ENCODE measurements at regions not wholly inside any gene's neighbourhood (a gene's known extent, or its start where the extent isn't known, plus 50 kb on each side); places are given as distances from the start of the nearest gene placed in this dataset.

GRCh38 chr5:28726815-28727214 is 1688.4 kb upstream of the CDH9 start:
- H3K4me2 ChIP-seq (ENCODE audit: insufficient read depth, low read length): no peak overlapping the region
- no peaks in the 10 kb centered on the region for H3K4me1 ChIP-seq (ENCODE audit: insufficient read depth, low read length)
- DNase-seq (ENCODE audit: insufficient read length, low spot score, missing footprints): no peak
- no peaks in the 10 kb centered on the region for H4K20me1 ChIP-seq (ENCODE audit: insufficient read depth, low read length)
- H3K9me3 ChIP-seq (ENCODE audit: low read depth, low read length): no peaks in the 10 kb centered on the region
- H3K27me3 ChIP-seq (ENCODE audit: insufficient read depth, low read length): no peaks in the 10 kb centered on the region
- H3K36me3 ChIP-seq (ENCODE audit: insufficient read depth, low read length): no peaks in the 10 kb centered on the region
- TF ChIP-seq, protein P1, sequence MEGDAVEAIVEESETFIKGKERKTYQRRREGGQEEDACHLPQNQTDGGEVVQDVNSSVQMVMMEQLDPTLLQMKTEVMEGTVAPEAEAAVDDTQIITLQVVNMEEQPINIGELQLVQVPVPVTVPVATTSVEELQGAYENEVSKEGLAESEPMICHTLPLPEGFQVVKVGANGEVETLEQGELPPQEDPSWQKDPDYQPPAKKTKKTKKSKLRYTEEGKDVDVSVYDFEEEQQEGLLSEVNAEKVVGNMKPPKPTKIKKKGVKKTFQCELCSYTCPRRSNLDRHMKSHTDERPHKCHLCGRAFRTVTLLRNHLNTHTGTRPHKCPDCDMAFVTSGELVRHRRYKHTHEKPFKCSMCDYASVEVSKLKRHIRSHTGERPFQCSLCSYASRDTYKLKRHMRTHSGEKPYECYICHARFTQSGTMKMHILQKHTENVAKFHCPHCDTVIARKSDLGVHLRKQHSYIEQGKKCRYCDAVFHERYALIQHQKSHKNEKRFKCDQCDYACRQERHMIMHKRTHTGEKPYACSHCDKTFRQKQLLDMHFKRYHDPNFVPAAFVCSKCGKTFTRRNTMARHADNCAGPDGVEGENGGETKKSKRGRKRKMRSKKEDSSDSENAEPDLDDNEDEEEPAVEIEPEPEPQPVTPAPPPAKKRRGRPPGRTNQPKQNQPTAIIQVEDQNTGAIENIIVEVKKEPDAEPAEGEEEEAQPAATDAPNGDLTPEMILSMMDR (IDR thresholded peaks at IDR 0.05; ENCODE audit: extremely low read depth, low read depth, low read length): no peak
- H3K27ac ChIP-seq (ENCODE audit: low read depth, low read length): no peak overlapping the region
- no peak overlapping the region for H3K4me3 ChIP-seq (ENCODE audit: insufficient read depth, low read length)
- H3K79me2 ChIP-seq (ENCODE audit: insufficient read depth, low read length): no peaks in the 10 kb centered on the region
- H2AFZ ChIP-seq (ENCODE audit: low read length): no peak overlapping the region

- Histone ChIP-seq H3K27me3 (ENCODE audit: insufficient read depth, low read length) (no peaks in the 10 kb centered on the region), H3K9me3 (ENCODE audit: low read depth, low read length) (no peaks in the 10 kb centered on the region), H3K4me3 (ENCODE audit: insufficient read depth, low read length) (no peak overlapping the region), H3K4me2 (ENCODE audit: insufficient read depth, low read length) (no peak overlapping the region), H3K27ac (ENCODE audit: low read depth, low read length) (no peak overlapping the region), H2AFZ (ENCODE audit: low read length) (no peak overlapping the region), H3K4me1 (ENCODE audit: insufficient read depth, low read length) (no peaks in the 10 kb centered on the region), H4K20me1 (ENCODE audit: insufficient read depth, low read length) (no peaks in the 10 kb centered on the region), H3K79me2 (ENCODE audit: insufficient read depth, low read length) (no peaks in the 10 kb centered on the region), H3K36me3 (ENCODE audit: insufficient read depth, low read length) (no peaks in the 10 kb centered on the region)
- no peak for DNase-seq (ENCODE audit: insufficient read length, low spot score, missing footprints)
- TF ChIP-seq, protein P1 (IDR thresholded peaks at IDR 0.05; ENCODE audit: extremely low read depth, low read depth, low read length): no peak
Measured at GRCh38 chr5:28725001-28725400, 1686.6 kb upstream of the CDH9 start.

GRCh38 chr5:28714907-28715698 is 1676.7 kb upstream of the CDH9 start:
- no peak overlapping the region for H3K27ac ChIP-seq (ENCODE audit: low read depth, low read length)
- no peaks in the 10 kb centered on the region for H3K27me3 ChIP-seq (ENCODE audit: insufficient read depth, low read length)
- no peak overlapping the region for H2AFZ ChIP-seq (ENCODE audit: low read length)
- TF ChIP-seq, protein P1 (IDR thresholded peaks at IDR 0.05; ENCODE audit: extremely low read depth, low read depth, low read length): no peak
- no peaks in the 10 kb centered on the region for H4K20me1 ChIP-seq (ENCODE audit: insufficient read depth, low read length)
- H3K9me3 ChIP-seq (ENCODE audit: low read depth, low read length): no peaks in the 10 kb centered on the region
- H3K4me3 ChIP-seq (ENCODE audit: insufficient read depth, low read length): no peak overlapping the region
- no peaks in the 10 kb centered on the region for H3K4me1 ChIP-seq (ENCODE audit: insufficient read depth, low read length)
- H3K79me2 ChIP-seq (ENCODE audit: insufficient read depth, low read length): no peaks in the 10 kb centered on the region
- no peak for DNase-seq (ENCODE audit: insufficient read length, low spot score, missing footprints)
- H3K36me3 ChIP-seq (ENCODE audit: insufficient read depth, low read length): no peaks in the 10 kb centered on the region
- no peak overlapping the region for H3K4me2 ChIP-seq (ENCODE audit: insufficient read depth, low read length)

- Histone ChIP-seq H2AFZ (ENCODE audit: low read length) (no peak overlapping the region), H4K20me1 (ENCODE audit: insufficient read depth, low read length) (no peaks in the 10 kb centered on the region), H3K9me3 (ENCODE audit: low read depth, low read length) (no peaks in the 10 kb centered on the region), H3K36me3 (ENCODE audit: insufficient read depth, low read length) (no peaks in the 10 kb centered on the region), H3K4me3 (ENCODE audit: insufficient read depth, low read length) (no peak overlapping the region), H3K27ac (ENCODE audit: low read depth, low read length) (no peak overlapping the region), H3K4me2 (ENCODE audit: insufficient read depth, low read length) (no peak overlapping the region), H3K79me2 (ENCODE audit: insufficient read depth, low read length) (no peaks in the 10 kb centered on the region), H3K27me3 (ENCODE audit: insufficient read depth, low read length) (no peaks in the 10 kb centered on the region), H3K4me1 (ENCODE audit: insufficient read depth, low read length) (no peaks in the 10 kb centered on the region)
- TF ChIP-seq, protein P1 (IDR thresholded peaks at IDR 0.05; ENCODE audit: extremely low read depth, low read depth, low read length): no peak
- no peak for DNase-seq (ENCODE audit: insufficient read length, low spot score, missing footprints)
Measured at GRCh38 chr5:28710360-28710759, 1672.0 kb upstream of the CDH9 start.

Measured in osteoblast (primary cell).